ENCODE measurements at regions not wholly inside any gene's neighbourhood (a gene's known extent, or its start where the extent isn't known, plus 50 kb on each side); places are given as distances from the start of the nearest gene placed in this dataset.
"Not testable (repeated sequence)": the region's sequence is repeated elsewhere in the genome, so short reads cannot be mapped to it uniquely, and the experiment has no call there.

DNA sequence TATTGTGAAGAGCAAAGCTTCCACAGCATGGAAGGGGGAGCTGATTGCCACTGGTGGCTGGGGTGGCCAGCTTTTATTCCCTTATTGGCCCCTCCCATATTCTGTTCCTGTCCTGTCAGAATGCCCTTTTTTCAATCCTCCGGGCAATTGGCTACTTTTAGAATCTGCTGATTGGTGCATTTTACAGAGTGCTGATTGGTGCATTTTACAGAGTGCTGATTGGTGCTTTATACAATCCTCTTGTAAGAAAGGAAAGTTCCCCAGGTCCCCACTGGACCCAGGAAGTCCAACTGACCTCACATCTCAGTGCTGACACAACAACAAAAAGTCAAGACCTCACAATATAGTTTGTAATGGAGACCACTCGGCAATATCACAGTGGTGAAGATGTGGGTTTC is 195.0 kb downstream of the SPATA31A6 start:
- no peak overlapping the region for H3K4me3 ChIP-seq (replicated peaks in 1 of 3; ENCODE audit: insufficient read depth in 1 of 3, low read depth in 1 of 3, low read length in 3 of 3)
- no TSS peak for BruUV-seq (replicated peaks)
- H3K9ac ChIP-seq (replicated peaks; ENCODE audit: extremely low read depth, insufficient read depth, low read length): no peak overlapping the region
- no peaks in the 10 kb centered on the region for H3K36me3 ChIP-seq (ENCODE audit: control insufficient read depth in 2 of 2, extremely low read depth in 1 of 2, insufficient read depth in 2 of 2, low read length in 2 of 2)
- TF ChIP-seq, protein P1, sequence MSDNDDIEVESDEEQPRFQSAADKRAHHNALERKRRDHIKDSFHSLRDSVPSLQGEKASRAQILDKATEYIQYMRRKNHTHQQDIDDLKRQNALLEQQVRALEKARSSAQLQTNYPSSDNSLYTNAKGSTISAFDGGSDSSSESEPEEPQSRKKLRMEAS (IDR thresholded peaks at IDR 0.05; ENCODE audit: insufficient read depth, insufficient read length): no peak
- TF ChIP-seq JUN (IDR thresholded peaks at IDR 0.05; ENCODE audit: borderline replicate concordance, insufficient read depth, insufficient read length, low read depth) (no peak), MYC (IDR thresholded peaks at IDR 0.05; ENCODE audit: low read depth, low read length) (no peak), GATA2 (IDR thresholded peaks at IDR 0.05; ENCODE audit: insufficient read depth, insufficient read length, low read depth, low read length) (no peak), POLR2A (IDR thresholded peaks at IDR 0.05; ENCODE audit: low read depth, low read length) (no peak), FOS (IDR thresholded peaks at IDR 0.05; ENCODE audit: borderline replicate concordance, insufficient read depth, low read length) (no peak), POLR2AphosphoS5 (IDR thresholded peaks at IDR 0.05; ENCODE audit: insufficient read depth, low read depth, low read length) (no peak), EZH2 (IDR thresholded peaks at IDR 0.05; ENCODE audit: borderline replicate concordance, low read depth, low read length, severe bottlenecking) (no peak)
- TF ChIP-seq, protein P2, sequence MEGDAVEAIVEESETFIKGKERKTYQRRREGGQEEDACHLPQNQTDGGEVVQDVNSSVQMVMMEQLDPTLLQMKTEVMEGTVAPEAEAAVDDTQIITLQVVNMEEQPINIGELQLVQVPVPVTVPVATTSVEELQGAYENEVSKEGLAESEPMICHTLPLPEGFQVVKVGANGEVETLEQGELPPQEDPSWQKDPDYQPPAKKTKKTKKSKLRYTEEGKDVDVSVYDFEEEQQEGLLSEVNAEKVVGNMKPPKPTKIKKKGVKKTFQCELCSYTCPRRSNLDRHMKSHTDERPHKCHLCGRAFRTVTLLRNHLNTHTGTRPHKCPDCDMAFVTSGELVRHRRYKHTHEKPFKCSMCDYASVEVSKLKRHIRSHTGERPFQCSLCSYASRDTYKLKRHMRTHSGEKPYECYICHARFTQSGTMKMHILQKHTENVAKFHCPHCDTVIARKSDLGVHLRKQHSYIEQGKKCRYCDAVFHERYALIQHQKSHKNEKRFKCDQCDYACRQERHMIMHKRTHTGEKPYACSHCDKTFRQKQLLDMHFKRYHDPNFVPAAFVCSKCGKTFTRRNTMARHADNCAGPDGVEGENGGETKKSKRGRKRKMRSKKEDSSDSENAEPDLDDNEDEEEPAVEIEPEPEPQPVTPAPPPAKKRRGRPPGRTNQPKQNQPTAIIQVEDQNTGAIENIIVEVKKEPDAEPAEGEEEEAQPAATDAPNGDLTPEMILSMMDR (IDR thresholded peaks at IDR 0.05; ENCODE audit: extremely low read depth in 1 of 2, insufficient read depth in 1 of 2, low read depth in 1 of 2, low read length in 2 of 2): no peak
- H3K9me3 ChIP-seq (replicated peaks; ENCODE audit: control insufficient read depth, insufficient read depth, low read length): no peaks in the 10 kb centered on the region
- ChIA-PET CTCF (no interaction called here), POLR2A (no interaction called here)
- no peak for DNase-seq (ENCODE audit: low read depth, low spot score)
- no peak overlapping the region for H3K4me2 ChIP-seq (ENCODE audit: insufficient read depth, low read length)
- H2AFZ ChIP-seq (ENCODE audit: low read depth, low read length): no peak overlapping the region
- no peaks in the 10 kb centered on the region for H4K20me1 ChIP-seq (replicated peaks; ENCODE audit: control insufficient read depth, extremely low read depth, insufficient read depth, low read length)
- no peaks in the 10 kb centered on the region for H3K79me2 ChIP-seq (ENCODE audit: control insufficient read depth, insufficient read depth, low read length)
- no peaks in the 10 kb centered on the region for H3K9me1 ChIP-seq (replicated peaks; ENCODE audit: control insufficient read depth, extremely low read depth, insufficient read depth, low read length)
- dilution Hi-C loops (cut with MboI; ENCODE audit: extremely low pct_ligation_motif_present, low sequenced_read_pairs): no loop called here
- no peak for FAIRE-seq
- no peak overlapping the region for H3K27ac ChIP-seq (ENCODE audit: insufficient read depth, low read depth, low read length)
- H3K27me3 ChIP-seq (ENCODE audit: control insufficient read depth in 2 of 2, insufficient read depth in 2 of 2, low read length in 2 of 2): no peaks in the 10 kb centered on the region
- no peaks in the 10 kb centered on the region for H3K4me1 ChIP-seq (ENCODE audit: control insufficient read depth, extremely low read depth, insufficient read depth, low read length)
- intact Hi-C loops (cut with micrococcal nuclease): no loop called here

DNA sequence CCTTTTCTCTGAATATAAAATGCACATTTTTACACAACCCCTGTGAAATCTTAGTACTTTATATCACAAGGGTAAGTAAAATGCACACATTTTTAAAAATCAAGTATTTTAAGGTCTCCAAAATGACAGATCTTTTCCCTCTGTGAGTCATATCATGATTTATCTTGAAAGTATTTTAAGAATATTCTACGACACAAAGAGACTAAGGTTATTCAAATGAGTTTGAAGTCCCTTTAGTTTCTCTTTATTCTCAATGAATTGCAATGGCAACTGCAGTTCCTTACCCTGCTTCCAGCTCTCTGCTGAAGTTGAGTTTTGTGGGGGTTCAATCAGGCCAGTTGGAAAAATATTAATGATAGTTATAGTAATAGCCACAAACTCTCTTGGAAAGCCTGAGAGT is 196.1 kb downstream of the SPATA31A6 start:
- CTCF ChIA-PET; H3K9me3 ChIP-seq (replicated peaks; ENCODE audit: control insufficient read depth, insufficient read depth, low read length); FAIRE-seq; H3K4me1 ChIP-seq (ENCODE audit: control insufficient read depth, extremely low read depth, insufficient read depth, low read length); H3K9me1 ChIP-seq (replicated peaks; ENCODE audit: control insufficient read depth, extremely low read depth, insufficient read depth, low read length); H3K27ac ChIP-seq (ENCODE audit: insufficient read depth, low read depth, low read length); intact Hi-C loops (cut with micrococcal nuclease); BruUV-seq (replicated peaks); H3K79me2 ChIP-seq (ENCODE audit: control insufficient read depth, insufficient read depth, low read length); H4K20me1 ChIP-seq (replicated peaks; ENCODE audit: control insufficient read depth, extremely low read depth, insufficient read depth, low read length); POLR2A ChIA-PET; H3K4me3 ChIP-seq (replicated peaks in 1 of 3; ENCODE audit: insufficient read depth in 1 of 3, low read depth in 1 of 3, low read length in 3 of 3); dilution Hi-C loops (cut with MboI; ENCODE audit: extremely low pct_ligation_motif_present, low sequenced_read_pairs); DNase-seq (ENCODE audit: low read depth, low spot score); H2AFZ ChIP-seq (ENCODE audit: low read depth, low read length); H3K4me2 ChIP-seq (ENCODE audit: insufficient read depth, low read length); H3K27me3 ChIP-seq (ENCODE audit: control insufficient read depth in 2 of 2, insufficient read depth in 2 of 2, low read length in 2 of 2); H3K9ac ChIP-seq (replicated peaks; ENCODE audit: extremely low read depth, insufficient read depth, low read length); H3K36me3 ChIP-seq (ENCODE audit: control insufficient read depth in 2 of 2, extremely low read depth in 1 of 2, insufficient read depth in 2 of 2, low read length in 2 of 2): not testable (repeated sequence)

DNA sequence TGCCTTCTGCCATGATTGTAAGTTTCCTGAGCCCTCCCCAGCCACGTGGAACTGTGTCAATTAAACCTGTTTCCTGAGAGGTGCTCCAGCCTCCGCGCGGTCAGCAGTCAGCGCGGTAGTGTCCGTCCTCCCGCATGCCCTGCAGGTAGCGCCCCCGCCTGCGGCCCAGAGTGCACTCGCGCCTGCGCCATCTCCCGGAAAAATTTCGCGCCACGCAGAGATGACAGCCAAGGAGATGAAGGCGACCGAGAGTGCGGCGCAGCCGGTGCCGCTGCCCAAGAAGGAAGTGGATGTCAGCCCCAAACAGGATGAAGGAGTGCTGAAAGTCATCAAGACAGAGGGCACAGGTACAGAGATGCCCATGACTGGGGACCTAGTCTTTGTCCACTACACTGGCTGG is 201.1 kb downstream of the SPATA31A6 start:
- H3K9me1 ChIP-seq (replicated peaks; ENCODE audit: control insufficient read depth, extremely low read depth, insufficient read depth, low read length); intact Hi-C loops (cut with micrococcal nuclease); H3K9me3 ChIP-seq (replicated peaks; ENCODE audit: control insufficient read depth, insufficient read depth, low read length); H3K4me2 ChIP-seq (ENCODE audit: insufficient read depth, low read length); DNase-seq (ENCODE audit: low read depth, low spot score); dilution Hi-C loops (cut with MboI; ENCODE audit: extremely low pct_ligation_motif_present, low sequenced_read_pairs); H3K9ac ChIP-seq (replicated peaks; ENCODE audit: extremely low read depth, insufficient read depth, low read length); H4K20me1 ChIP-seq (replicated peaks; ENCODE audit: control insufficient read depth, extremely low read depth, insufficient read depth, low read length); CTCF ChIA-PET; H3K27ac ChIP-seq (ENCODE audit: insufficient read depth, low read depth, low read length); H3K27me3 ChIP-seq (ENCODE audit: control insufficient read depth in 2 of 2, insufficient read depth in 2 of 2, low read length in 2 of 2); H2AFZ ChIP-seq (ENCODE audit: low read depth, low read length); BruUV-seq (replicated peaks); POLR2A ChIA-PET; H3K36me3 ChIP-seq (ENCODE audit: control insufficient read depth in 2 of 2, extremely low read depth in 1 of 2, insufficient read depth in 2 of 2, low read length in 2 of 2); H3K79me2 ChIP-seq (ENCODE audit: control insufficient read depth, insufficient read depth, low read length); FAIRE-seq; H3K4me1 ChIP-seq (ENCODE audit: control insufficient read depth, extremely low read depth, insufficient read depth, low read length); H3K4me3 ChIP-seq (replicated peaks in 1 of 3; ENCODE audit: insufficient read depth in 1 of 3, low read depth in 1 of 3, low read length in 3 of 3): not testable (repeated sequence)
